ENCODE measurements at regions not wholly inside any gene's neighbourhood (a gene's known extent, or its start where the extent isn't known, plus 50 kb on each side); places are given as distances from the start of the nearest gene placed in this dataset.

- TF ChIP-seq CTCF (conservative IDR thresholded peaks at IDR 0.05; ENCODE audit: low read depth in 2 of 2) (no peak), ZNF331 (CRISPR knock-in tag; IDR thresholded peaks at IDR 0.05; ENCODE audit: low read depth) (no peak), EZH2 (IDR thresholded peaks at IDR 0.05; ENCODE audit: low read depth, unreplicated experiment) (no peak), EZH2phosphoT487 (IDR thresholded peaks at IDR 0.05; ENCODE audit: unreplicated experiment) (no peak), ZNF114 (CRISPR knock-in tag; IDR thresholded peaks at IDR 0.05) (no peak), CREB1 (CRISPR knock-in tag; IDR thresholded peaks at IDR 0.05; ENCODE audit: low read depth) (no peak), POLR2AphosphoS5 (IDR thresholded peaks at IDR 0.05; ENCODE audit: low read depth) (no peak)
These were observed 1202.3 kb upstream of the LRRTM3 start (continued) for GRCh38 chr10:65723525-65723924.

- Mint-ChIP-seq H3K27me3 (ENCODE audit: insufficient read depth, low read depth, poor library complexity) (no peaks in the 10 kb centered on the region), H3K4me1 (no peaks in the 10 kb centered on the region), H3K36me3 (ENCODE audit: low read depth) (no peaks in the 10 kb centered on the region), H3K9me3 (no peaks in the 10 kb centered on the region), H3K4me3 (no peak overlapping the region), H3K27ac (no peak overlapping the region)
- TF ChIP-seq NANOG (IDR thresholded peaks at IDR 0.05; ENCODE audit: borderline replicate concordance), result no peak
- no peak for TF ChIP-seq ZNF331 (CRISPR knock-in tag; IDR thresholded peaks at IDR 0.05; ENCODE audit: low read depth)
- TF ChIP-seq POLR2AphosphoS5 (IDR thresholded peaks at IDR 0.05; ENCODE audit: low read depth), result no peak
- TF ChIP-seq ZNF462 (CRISPR knock-in tag; IDR thresholded peaks at IDR 0.05), result no peak
- no peak for TF ChIP-seq STAT1 (IDR thresholded peaks at IDR 0.05; ENCODE audit: unreplicated experiment)
- TF ChIP-seq ZNF114 (CRISPR knock-in tag; IDR thresholded peaks at IDR 0.05), result no peak
- TF ChIP-seq CTCF (conservative IDR thresholded peaks at IDR 0.05; ENCODE audit: low read depth in 2 of 2), result no peak
- ATAC-seq, result no peak
- DNase-seq (ENCODE audit: low spot score), result no peak
- Histone ChIP-seq H2AFZ (no peak overlapping the region), H3K4me2 (no peak overlapping the region), H3F3A (replicated peaks; ENCODE audit: low read depth) (no peaks in the 10 kb centered on the region), H3K36me3 (ENCODE audit: insufficient read depth) (no peaks in the 10 kb centered on the region), H3K79me2 (replicated peaks; ENCODE audit: insufficient read depth) (no peaks in the 10 kb centered on the region), H3K9me2 (ENCODE audit: insufficient read depth) (peaks cover 6% of the 10 kb centered on the region; the same call in 1 of the 2 replicates), H3K27ac (ENCODE audit: low read depth) (no peak overlapping the region), H4K20me1 (replicated peaks; ENCODE audit: insufficient read depth) (no peaks in the 10 kb centered on the region), H3K27me3 (ENCODE audit: insufficient read depth) (no peaks in the 10 kb centered on the region), H3K4me1 (ENCODE audit: insufficient read depth) (no peaks in the 10 kb centered on the region), H3K4me3 (no peak overlapping the region)
These were observed 1190.5 kb upstream of the LRRTM3 start for GRCh38 chr10:65735382-65735781.
